ENCODE measurements at regions not wholly inside any gene's neighbourhood (a gene's known extent, or its start where the extent isn't known, plus 50 kb on each side); places are given as distances from the start of the nearest gene placed in this dataset.

DNA sequence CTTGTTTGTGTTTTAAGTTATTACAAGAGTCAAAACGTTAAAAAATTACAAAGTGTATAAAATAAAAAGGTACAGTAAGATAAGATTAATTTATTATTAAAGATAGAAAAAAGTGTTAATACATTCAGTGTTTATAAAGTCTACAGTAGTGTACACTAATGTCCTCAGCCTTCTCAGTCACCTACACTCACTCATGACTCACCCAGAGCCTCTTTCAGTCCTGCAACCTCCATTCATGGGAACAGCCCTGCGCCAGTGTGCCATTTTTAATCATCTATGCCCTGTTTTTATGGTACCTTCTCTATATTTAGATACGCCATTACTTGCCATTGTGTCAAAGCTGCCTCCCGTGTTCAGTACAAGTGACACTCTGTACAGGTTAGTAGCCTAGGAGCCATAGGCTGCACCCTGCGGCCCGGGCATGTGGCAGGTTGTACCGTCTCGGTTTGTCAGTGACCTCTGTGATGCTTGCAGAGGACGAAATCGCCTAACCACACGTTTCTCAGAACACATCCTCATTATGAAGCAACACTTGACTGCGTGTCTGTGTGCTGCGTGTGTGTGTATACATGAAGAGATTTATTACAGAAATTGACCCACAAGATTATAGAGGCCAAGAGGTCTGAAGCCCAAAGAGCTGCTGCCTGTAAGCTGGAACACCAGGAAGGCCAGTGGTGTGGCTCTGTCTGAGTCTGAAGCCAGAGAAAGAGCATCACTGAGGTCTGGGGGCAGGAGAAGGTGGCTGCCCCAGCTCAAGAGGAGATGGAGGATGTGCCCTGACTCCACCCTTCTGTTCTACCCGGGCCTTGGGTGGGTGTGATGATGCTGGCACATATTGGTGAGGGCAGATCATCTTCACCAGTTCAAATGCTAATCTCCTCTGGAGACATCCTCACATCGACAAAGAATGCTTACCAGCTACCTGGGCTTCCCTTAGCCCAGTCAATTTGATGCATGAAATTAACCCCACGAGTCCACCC lies 116.6 kb upstream of the C14orf180 start:
- TF ChIP-seq, protein P1, sequence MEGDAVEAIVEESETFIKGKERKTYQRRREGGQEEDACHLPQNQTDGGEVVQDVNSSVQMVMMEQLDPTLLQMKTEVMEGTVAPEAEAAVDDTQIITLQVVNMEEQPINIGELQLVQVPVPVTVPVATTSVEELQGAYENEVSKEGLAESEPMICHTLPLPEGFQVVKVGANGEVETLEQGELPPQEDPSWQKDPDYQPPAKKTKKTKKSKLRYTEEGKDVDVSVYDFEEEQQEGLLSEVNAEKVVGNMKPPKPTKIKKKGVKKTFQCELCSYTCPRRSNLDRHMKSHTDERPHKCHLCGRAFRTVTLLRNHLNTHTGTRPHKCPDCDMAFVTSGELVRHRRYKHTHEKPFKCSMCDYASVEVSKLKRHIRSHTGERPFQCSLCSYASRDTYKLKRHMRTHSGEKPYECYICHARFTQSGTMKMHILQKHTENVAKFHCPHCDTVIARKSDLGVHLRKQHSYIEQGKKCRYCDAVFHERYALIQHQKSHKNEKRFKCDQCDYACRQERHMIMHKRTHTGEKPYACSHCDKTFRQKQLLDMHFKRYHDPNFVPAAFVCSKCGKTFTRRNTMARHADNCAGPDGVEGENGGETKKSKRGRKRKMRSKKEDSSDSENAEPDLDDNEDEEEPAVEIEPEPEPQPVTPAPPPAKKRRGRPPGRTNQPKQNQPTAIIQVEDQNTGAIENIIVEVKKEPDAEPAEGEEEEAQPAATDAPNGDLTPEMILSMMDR (IDR thresholded peaks at IDR 0.05), result no peak
- TF ChIP-seq EZH2 (IDR thresholded peaks at IDR 0.05; ENCODE audit: borderline replicate concordance, insufficient read depth, low read depth, low read length, poor library complexity, severe bottlenecking), result no peak
